Activated CD4-positive, alpha-beta T cell treated with anti-CD3 and anti-CD28 coated beads for 36 hours (primary cell): ENCODE measurements at regions not wholly inside any gene's neighbourhood (a gene's known extent, or its start where the extent isn't known, plus 50 kb on each side); places are given as distances from the start of the nearest gene placed in this dataset.

ENCODE experiments used
- ATAC-seq: fragments of 200-7000 bp; cut with Tn5 transposase; one replicate; pipeline ENCODE4 v1.10.0; 2021; ENCODE audit warnings: mild to moderate bottlenecking, moderate library complexity
- CTCF ChIA-PET: fragments of 350-600 bp; sonication (Branson Sonifier 250); formaldehyde crosslinking; loops from one replicate; lab custom pipeline; 2021; ENCODE audit warnings: antibody characterized with exemption; lab: Charles Lee
- POLR2A ChIA-PET: fragments of 350-600 bp; sonication (Branson Sonifier 250); formaldehyde crosslinking; loops from one replicate; lab custom pipeline; 2021; ENCODE audit warnings: antibody characterized with exemption, inconsistent platforms; lab: Charles Lee
- DNase-seq: peaks from one replicate; pipeline ENCODE4 v3.0.0-alpha.2; 2020
- H3K27ac Mint-ChIP-seq: one replicate; pipeline ENCODE4 v1.8.0; 2021; ENCODE audit warnings: mixed read lengths
- H3K27me3 Mint-ChIP-seq: one replicate; pipeline ENCODE4 v1.8.0; 2021; ENCODE audit warnings: mixed read lengths
- H3K36me3 Mint-ChIP-seq: one replicate; pipeline ENCODE4 v1.8.0; 2021; ENCODE audit warnings: low read depth, mixed read lengths
- H3K4me1 Mint-ChIP-seq: one replicate; pipeline ENCODE4 v1.8.0; 2021; ENCODE audit warnings: mixed read lengths
- H3K4me3 Mint-ChIP-seq: one replicate; pipeline ENCODE4 v1.8.0; 2021; ENCODE audit warnings: mild to moderate bottlenecking, moderate library complexity, mixed read lengths
- H3K9me3 Mint-ChIP-seq: one replicate; pipeline ENCODE4 v1.8.0; 2021; ENCODE audit warnings: low read depth, mixed read lengths
- intact Hi-C, 2 experiments: fragments of 100-400 bp; cut with DNase I in 1 of 2; cut with micrococcal nuclease in 1 of 2; formaldehyde crosslinking; loops; one replicate each; pipeline versions ENCODE4 v1.14.2 to v1.15.1; 2022 to 2024; cut with DNase I, micrococcal nuclease

DNA sequence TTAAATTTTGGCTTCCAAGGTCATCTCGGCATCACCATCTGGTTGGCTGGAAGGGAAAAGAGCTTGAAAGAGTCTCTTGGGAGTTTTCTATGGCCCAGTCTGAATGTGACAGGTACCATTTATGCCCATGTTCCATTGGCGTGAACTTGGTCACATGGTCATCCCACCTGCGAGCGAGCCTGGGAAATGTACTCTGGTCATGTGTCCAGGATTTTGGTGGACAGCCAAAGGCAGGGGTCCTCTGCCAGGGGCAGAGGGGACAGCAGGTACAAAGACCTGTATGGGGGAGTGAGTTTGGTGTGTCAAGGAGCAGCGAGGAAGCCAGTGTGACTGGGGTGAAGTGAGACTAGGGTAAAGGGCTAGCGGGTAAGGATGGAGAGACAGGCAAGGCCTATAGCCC, 112.6 kb downstream of the CDC5L start:
- ATAC-seq (no peak), DNase-seq (no peak)
- H3K27me3 Mint-ChIP-seq: peaks cover 4% of the 10 kb centered on the region
- H3K9me3 Mint-ChIP-seq: no peaks in the 10 kb centered on the region
- no peaks in the 10 kb centered on the region for H3K4me1 Mint-ChIP-seq
- intact Hi-C loops: no loop called here
- CTCF ChIA-PET: interaction anchor here (0.9 to 1.5 kb wide), 2 partner anchors 24 to 25 kb away, joined by 3 read pairs; no protein-coding TSS in a partner anchor
- POLR2A ChIA-PET: no interaction called here
- H3K27ac Mint-ChIP-seq: no peak overlapping the region
- no peaks in the 10 kb centered on the region for H3K36me3 Mint-ChIP-seq
- H3K4me3 Mint-ChIP-seq: no peak overlapping the region

DNA sequence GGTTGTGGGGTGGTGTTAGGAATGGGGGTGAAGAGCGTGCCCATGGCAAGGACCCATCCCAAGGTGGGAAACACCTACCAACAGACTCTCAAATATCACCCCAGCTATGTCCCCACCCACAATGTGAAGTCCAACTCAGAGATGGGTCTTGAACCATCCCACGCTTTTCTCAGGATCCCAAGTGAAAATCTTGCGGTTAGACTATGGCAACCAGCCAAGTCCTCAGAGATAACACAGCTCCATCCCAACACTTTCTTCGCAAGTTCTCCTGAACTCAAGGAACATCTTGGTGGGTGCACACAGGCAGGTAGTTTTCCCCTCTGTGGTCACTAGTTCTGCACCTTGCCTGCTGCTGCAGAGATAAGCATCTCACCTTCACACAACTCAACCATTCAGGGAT, 116.0 kb downstream of the CDC5L start:
- ChIA-PET POLR2A (no interaction called here), CTCF (interaction anchor here (0.6 to 0.9 kb wide), 3 partner anchors 28 to 152 kb away, joined by 3 to 6 read pairs (median 3); no protein-coding TSS in a partner anchor)
- intact Hi-C loops: no loop called here
- no peak for DNase-seq
- no peak overlapping the region for H3K27ac Mint-ChIP-seq
- H3K36me3 Mint-ChIP-seq: no peaks in the 10 kb centered on the region
- H3K4me3 Mint-ChIP-seq: no peak overlapping the region
- no peaks in the 10 kb centered on the region for H3K9me3 Mint-ChIP-seq
- peaks cover 10% of the 10 kb centered on the region for H3K27me3 Mint-ChIP-seq
- H3K4me1 Mint-ChIP-seq: no peaks in the 10 kb centered on the region
- no peak for ATAC-seq

DNA sequence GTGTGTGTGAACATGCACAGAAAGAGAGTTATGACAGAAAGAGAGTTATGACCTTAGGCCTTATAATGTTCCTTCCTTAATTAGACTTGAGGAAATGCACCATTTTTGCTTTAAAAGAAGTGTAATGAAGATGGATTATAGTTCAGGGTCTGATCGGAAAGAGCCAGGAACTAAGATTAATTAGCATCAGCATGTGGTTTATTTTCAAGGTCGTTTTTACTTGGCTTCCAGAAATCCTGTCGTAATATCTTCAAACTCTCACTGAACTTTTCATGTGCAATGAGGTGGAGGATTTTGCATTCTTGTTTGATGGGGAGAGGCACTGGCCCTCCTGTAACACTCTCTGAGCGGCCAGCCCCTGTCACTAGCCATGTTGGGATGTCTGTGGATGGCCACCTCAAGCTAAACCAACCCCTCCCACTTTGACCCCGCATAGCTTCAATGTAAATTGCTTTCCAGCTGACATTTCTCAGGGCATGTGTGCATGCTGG, 116.8 kb downstream of the CDC5L start:
- Mint-ChIP-seq H3K4me3 (no peak overlapping the region), H3K27ac (no peak overlapping the region), H3K9me3 (no peaks in the 10 kb centered on the region), H3K36me3 (no peaks in the 10 kb centered on the region), H3K27me3 (peaks cover 10% of the 10 kb centered on the region), H3K4me1 (no peaks in the 10 kb centered on the region)
- ChIA-PET CTCF (interaction anchor here (0.8 kb wide), 1 partner anchor 89 kb away, joined by 3 read pairs; no protein-coding TSS in a partner anchor), POLR2A (no interaction called here)
- ATAC-seq (no peak), DNase-seq (no peak)
- intact Hi-C loops: no loop called here

DNA sequence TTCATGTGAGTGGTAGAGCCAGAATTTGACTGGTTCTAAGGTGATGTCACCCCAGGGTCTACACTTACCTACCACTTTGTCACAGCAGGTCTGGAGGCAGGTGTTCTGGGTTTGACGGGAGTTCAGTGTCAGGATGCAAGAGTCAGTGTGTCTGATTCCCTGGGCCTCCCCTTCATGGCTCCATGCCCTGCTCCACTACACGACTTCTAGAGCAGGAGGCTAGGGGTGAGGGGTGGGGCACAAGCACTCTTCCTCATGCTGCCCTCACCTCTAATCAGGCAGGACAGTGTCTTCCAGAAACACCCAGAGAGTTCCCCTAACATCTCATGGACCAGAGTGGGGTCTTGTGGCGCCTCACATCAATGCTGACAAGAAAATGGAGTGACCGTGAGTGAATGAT, 118.2 kb downstream of the CDC5L start:
- POLR2A ChIA-PET: no interaction called here
- no peak for DNase-seq
- no peaks in the 10 kb centered on the region for H3K36me3 Mint-ChIP-seq
- H3K27me3 Mint-ChIP-seq: peaks cover 10% of the 10 kb centered on the region
- no peaks in the 10 kb centered on the region for H3K9me3 Mint-ChIP-seq
- no peak for ATAC-seq
- no peaks in the 10 kb centered on the region for H3K4me1 Mint-ChIP-seq
- H3K27ac Mint-ChIP-seq: no peak overlapping the region
- CTCF ChIA-PET: no interaction called here
- no peak overlapping the region for H3K4me3 Mint-ChIP-seq
- intact Hi-C loops: no loop called here

DNA sequence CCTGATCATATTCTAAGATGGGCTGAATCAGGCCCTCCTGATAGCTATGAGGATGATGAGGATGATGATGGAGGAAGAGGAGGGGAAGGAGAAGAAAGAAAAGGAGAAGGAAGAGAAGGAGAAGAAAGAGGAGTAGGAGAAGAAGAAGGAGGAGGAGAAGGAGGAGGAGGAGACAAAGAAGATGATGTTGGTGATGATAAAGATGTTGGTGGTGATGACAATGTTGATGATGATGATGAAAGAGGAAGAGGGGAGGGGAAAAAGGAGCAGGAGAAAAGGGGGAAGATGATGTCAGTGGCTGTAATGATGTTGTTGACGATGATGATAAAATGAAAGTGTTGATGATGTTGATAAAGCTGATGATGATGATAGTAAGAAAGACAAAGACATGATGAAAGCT, 119.5 kb downstream of the CDC5L start:
- CTCF ChIA-PET: no interaction called here
- peaks cover 10% of the 10 kb centered on the region for H3K27me3 Mint-ChIP-seq
- no peaks in the 10 kb centered on the region for H3K9me3 Mint-ChIP-seq
- intact Hi-C loops: no loop called here
- DNase-seq (no peak), ATAC-seq (no peak)
- H3K36me3 Mint-ChIP-seq: no peaks in the 10 kb centered on the region
- no peak overlapping the region for H3K27ac Mint-ChIP-seq
- H3K4me1 Mint-ChIP-seq: no peaks in the 10 kb centered on the region
- POLR2A ChIA-PET: no interaction called here
- no peak overlapping the region for H3K4me3 Mint-ChIP-seq

DNA sequence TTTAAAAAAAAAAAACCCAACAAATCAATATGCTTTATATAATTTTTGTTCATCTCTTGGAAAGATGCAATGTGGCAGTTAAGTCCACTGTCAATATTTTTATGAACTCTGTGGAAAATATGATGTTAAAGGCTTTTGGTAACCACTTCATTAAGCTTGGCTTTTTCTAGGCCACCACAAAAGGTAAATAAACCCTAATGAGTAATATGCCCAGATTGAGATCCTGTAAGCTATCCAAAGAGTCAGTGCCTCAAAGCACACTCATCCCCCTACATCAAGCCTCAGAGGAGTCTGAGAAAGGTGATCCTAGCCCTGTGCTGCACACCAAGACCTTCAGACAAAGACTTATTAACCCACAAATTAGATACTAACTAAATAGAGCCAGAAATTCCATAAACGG, 121.1 kb downstream of the CDC5L start:
- Mint-ChIP-seq H3K36me3 (no peaks in the 10 kb centered on the region), H3K4me1 (no peaks in the 10 kb centered on the region), H3K9me3 (no peaks in the 10 kb centered on the region), H3K27me3 (peaks cover 10% of the 10 kb centered on the region), H3K27ac (no peak overlapping the region), H3K4me3 (no peak overlapping the region)
- POLR2A ChIA-PET: interaction anchor here (0.6 kb wide), 1 partner anchor 1643 kb away, joined by 3 read pairs; no protein-coding TSS in a partner anchor
- ATAC-seq (no peak), DNase-seq (no peak)
- CTCF ChIA-PET: interaction anchor here (1.0 kb wide), 1 partner anchor 33 kb away, joined by 3 read pairs; no protein-coding TSS in a partner anchor
- intact Hi-C loops: no loop called here

DNA sequence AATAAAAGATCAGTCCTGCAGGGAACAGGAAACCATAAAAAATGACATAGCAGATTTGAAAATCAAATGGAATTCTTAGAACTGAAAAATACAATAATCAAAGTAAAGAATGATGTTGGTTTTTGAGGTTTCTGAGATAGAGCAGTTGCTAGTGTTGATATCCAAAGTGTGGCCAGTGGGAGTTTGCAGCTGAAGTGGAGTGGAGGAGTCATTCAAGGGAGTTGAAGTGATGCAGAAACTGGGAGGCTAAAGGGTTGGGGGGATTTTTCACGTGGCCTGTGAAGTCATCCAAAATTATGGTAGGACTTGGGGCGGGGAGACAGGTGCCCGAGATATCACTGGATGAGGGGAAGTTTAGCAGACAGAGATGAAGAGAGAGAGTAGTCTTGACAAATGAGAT, 123.6 kb downstream of the CDC5L start:
- ATAC-seq (no peak), DNase-seq (no peak)
- H3K36me3 Mint-ChIP-seq: no peaks in the 10 kb centered on the region
- no peak overlapping the region for H3K4me3 Mint-ChIP-seq
- POLR2A ChIA-PET: no interaction called here
- H3K9me3 Mint-ChIP-seq: no peaks in the 10 kb centered on the region
- peaks cover 5% of the 10 kb centered on the region for H3K27me3 Mint-ChIP-seq
- H3K4me1 Mint-ChIP-seq: no peaks in the 10 kb centered on the region
- CTCF ChIA-PET: interaction anchor here (0.7 to 1.5 kb wide), 2 partner anchors 9 to 39 kb away, joined by 3 to 4 read pairs; no protein-coding TSS in a partner anchor
- no peak overlapping the region for H3K27ac Mint-ChIP-seq
- intact Hi-C loops: no loop called here

DNA sequence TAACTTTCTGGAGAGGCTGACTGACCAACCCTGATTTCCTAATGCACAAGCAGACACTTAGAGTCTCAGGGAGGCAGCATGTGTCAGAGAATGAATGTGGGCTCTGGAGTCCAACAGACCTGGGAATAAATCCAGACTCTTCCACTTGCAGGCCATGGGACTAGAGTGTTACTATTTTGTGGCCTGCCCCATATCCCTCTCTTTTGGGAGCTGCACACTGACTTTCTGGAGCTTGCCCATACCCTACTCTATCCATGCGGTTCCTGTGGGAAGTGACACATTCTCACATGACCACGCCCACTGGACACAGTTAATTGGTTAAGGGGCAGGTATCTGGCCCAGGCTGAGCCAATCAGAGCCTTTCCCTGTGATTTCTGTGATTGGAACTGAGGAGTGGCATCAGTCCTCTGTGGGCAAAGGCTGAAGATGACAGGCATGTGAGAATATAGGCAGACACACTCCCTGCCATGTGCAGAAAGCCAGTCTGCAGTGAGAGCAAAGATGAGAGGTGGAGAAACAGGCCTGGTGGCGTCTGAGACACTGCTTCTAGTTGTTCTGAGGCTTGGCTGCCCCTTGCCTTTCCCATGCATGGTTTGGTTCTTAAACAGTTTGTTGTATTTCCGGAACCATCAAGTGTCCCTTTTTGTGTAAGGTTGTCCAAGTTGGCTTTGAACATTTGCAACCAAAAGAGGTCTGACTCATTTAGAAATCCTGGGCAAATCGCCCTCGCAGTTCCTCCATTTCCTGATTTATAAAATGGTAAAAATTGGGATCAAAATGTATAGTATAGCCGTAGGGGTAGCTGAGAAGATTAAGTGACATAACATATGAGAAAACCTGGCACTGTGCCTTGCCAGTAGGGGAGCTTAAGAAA, 125.6 kb downstream of the CDC5L start:
- DNase-seq: no peak
- Mint-ChIP-seq H3K4me1 (no peaks in the 10 kb centered on the region), H3K4me3 (no peak overlapping the region), H3K27me3 (no peaks in the 10 kb centered on the region), H3K36me3 (no peaks in the 10 kb centered on the region), H3K27ac (no peak overlapping the region), H3K9me3 (no peaks in the 10 kb centered on the region)
- intact Hi-C loops: no loop called here
- ATAC-seq: peak; percentile 19
- CTCF ChIA-PET: interaction anchor here (0.6 kb wide), 1 partner anchor 37 kb away, joined by 3 read pairs; no protein-coding TSS in a partner anchor
- POLR2A ChIA-PET: no interaction called here

DNA sequence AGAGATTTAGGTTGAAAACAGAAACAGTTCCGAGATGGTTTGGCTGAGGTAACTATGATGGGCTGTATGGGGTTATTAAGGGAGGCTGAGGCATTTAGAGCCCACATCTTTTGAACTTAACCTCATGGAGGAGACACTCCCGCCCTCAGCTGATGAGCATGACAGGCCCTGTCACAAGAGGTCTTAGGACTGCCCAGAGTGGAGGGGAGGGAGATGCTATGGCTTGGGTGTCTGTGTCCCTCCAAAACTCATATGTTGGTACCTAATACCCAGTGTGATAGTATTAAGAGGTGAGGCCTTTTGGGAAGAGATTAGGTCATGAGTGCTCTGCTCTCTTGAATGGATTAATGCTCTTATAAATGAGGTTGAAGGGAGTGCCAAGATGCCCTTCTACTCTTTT, 126.6 kb downstream of the CDC5L start:
- H3K4me3 Mint-ChIP-seq: no peak overlapping the region
- no peaks in the 10 kb centered on the region for H3K4me1 Mint-ChIP-seq
- ATAC-seq: no peak
- intact Hi-C loops: no loop called here
- peaks cover 4% of the 10 kb centered on the region for H3K9me3 Mint-ChIP-seq
- H3K36me3 Mint-ChIP-seq: no peaks in the 10 kb centered on the region
- ChIA-PET CTCF (interaction anchor here (0.6 kb wide), 1 partner anchor 38 kb away, joined by 3 read pairs; no protein-coding TSS in a partner anchor), POLR2A (no interaction called here)
- no peak overlapping the region for H3K27ac Mint-ChIP-seq
- no peak for DNase-seq
- H3K27me3 Mint-ChIP-seq: no peaks in the 10 kb centered on the region

DNA sequence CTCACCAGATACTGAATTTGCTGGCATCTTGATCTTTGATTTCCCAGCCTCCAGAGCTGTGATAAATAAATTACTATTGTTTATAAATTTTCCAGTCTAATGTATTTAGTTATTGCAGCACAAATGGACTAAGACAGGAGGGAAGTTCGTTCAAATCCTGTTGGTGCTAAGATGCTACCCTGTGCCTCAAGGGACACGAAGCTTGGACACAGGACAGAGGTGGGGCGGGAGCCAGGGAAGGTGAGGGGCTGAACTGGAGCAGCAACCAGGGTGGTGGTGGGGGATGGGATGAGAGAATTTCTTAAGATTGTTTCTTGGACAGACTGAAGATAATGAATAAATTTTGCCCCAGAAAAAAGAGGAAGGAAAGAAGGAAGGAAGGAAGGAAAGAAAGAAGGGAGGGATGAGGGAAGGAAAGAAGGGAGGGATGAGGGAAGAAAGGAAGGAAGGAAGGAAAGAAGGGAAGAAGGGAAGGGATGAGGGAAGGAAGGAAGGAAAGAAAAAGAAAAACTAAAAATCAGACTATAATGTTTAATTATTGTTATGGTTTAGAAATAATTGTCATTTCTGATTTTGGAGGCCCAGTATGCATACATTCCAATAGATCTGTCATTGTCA, 127.2 kb downstream of the CDC5L start:
- no peak for ATAC-seq
- DNase-seq: no peak
- ChIA-PET CTCF (interaction anchor here (0.7 kb wide), 1 partner anchor 39 kb away, joined by 3 read pairs; no protein-coding TSS in a partner anchor), POLR2A (no interaction called here)
- intact Hi-C loops: no loop called here
- Mint-ChIP-seq H3K9me3 (peaks cover 8% of the 10 kb centered on the region), H3K36me3 (no peaks in the 10 kb centered on the region), H3K4me1 (no peaks in the 10 kb centered on the region), H3K4me3 (no peak overlapping the region), H3K27me3 (peaks cover 2% of the 10 kb centered on the region), H3K27ac (no peak overlapping the region)

DNA sequence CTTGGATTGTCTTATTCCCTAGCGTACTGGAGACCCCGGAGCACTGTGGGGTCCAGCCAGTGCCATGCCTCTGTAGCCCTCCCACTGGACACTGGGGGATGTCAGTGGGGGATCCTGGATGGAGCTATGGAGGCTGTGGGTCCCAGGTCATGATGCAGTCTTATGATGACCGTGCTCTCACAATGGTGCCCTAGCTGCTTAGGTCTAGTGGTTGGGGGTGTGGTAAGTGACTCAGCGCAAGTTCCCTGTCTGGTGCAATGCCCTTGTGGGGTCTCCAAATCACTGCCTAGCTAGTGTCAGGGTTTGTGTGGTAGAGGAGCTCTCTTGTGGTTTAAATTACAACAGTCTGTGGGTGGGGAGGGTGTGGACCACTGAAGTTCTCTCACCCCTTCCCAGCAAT, 135.4 kb downstream of the CDC5L start:
- intact Hi-C loops: no loop called here
- CTCF ChIA-PET: interaction anchor here (0.6 to 1.5 kb wide), 2 partner anchors 47 to 97 kb away, joined by 3 to 4 read pairs; no protein-coding TSS in a partner anchor
- Mint-ChIP-seq H3K27me3 (peaks cover 9% of the 10 kb centered on the region), H3K4me1 (peaks cover 13% of the 10 kb centered on the region), H3K4me3 (no peak overlapping the region), H3K9me3 (peaks cover 19% of the 10 kb centered on the region), H3K27ac (no peak overlapping the region), H3K36me3 (peaks cover 2% of the 10 kb centered on the region)
- POLR2A ChIA-PET: interaction anchor here (0.6 kb wide), 1 partner anchor 18 kb away, joined by 7 read pairs; no protein-coding TSS in a partner anchor
- no peak for DNase-seq
- ATAC-seq: no peak
